ENCODE measurements at regions not wholly inside any gene's neighbourhood (a gene's known extent, or its start where the extent isn't known, plus 50 kb on each side); places are given as distances from the start of the nearest gene placed in this dataset.

DNA sequence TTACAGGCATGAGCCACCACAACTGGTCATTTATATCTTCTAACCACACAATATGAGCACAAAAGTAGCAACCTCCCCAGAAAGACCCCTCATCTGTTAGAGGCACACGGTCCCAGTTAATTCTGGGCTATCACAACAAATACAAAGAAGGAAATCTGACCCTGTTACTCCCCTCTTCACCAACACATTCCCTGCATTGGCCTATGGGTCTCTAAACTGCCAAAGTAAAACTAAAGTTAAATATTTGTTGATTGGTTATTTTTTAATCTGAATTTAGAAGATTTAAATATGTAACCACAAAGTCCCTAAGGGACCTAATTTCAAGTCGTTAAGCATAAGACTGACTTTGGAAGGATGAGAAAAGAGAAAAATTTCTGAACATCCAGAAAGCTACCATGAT lies 496.7 kb upstream of the NMUR2 start:
- no peak for DNase-seq

DNA sequence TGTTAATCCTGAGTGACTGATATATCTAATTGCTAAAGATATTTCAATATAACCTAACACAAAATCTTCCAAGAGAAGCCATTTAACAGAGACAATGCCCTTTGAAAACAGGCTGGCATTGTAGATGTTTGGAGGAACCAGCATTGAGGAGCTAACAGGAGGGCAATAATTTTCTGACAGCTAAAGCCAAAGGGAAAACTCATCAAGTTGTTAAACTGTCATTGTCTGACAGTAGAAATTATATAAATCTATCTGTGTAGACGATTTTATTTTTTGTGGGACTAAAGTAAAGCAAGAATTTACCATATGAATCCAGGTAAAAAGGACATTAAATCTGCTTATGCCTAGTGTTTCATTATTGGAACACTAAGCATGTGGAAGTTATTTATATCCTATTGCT lies 500.2 kb upstream of the NMUR2 start:
- no peak for DNase-seq

DNA sequence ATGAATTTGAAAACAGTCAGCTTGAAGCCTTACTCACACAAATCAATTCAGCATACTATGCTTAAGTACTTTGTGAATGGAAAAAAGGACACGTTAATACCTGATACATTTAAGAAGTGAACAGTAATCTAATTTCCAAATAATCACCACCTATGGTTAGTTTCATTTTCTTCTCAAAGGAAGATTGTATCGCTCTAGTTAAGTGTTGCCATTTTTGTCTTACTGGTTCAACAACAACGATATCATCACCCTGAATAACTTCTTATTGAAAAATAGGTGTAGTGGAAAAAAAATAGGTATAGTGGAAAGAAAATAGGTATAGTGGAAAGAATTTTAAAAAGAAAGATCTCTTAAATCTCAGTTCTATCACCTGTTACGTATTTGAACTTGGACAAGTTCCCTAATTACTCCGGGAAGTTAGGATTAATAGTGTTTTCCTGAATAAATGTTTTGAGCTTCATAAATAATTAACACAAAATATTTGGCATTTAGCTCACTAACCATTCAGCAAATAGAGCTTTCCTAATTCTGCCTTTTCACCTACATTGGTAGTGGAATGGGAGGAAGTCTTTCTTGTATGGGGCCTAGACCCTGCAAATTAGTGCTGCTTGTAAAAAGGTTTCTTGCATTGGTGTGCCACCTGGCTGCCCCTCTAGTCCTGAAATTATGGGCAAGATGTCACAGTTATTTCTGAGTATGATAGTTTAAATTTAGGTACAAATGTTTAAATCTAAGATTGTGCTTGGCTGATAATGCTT lies 502.6 kb upstream of the NMUR2 start:
- no peak for DNase-seq

DNA sequence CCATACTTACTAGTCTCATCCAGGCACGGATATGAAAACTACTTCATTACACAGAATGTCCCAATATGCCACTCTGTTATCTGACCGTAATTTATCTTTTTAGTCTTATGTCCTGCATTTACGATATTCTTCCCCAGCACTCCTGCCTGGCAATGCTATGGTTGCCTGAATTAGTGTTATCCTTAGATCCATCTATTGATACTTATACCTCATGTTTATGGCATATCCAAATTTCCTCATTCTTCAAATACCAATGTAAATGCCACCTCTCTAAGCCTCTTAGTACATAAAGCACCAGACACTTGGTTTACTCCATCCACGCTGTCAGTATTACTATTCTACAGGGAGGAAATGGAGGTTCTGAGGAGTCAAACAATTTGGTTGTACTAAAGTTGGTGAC lies 507.8 kb upstream of the NMUR2 start:
- no peak for DNase-seq

DNA sequence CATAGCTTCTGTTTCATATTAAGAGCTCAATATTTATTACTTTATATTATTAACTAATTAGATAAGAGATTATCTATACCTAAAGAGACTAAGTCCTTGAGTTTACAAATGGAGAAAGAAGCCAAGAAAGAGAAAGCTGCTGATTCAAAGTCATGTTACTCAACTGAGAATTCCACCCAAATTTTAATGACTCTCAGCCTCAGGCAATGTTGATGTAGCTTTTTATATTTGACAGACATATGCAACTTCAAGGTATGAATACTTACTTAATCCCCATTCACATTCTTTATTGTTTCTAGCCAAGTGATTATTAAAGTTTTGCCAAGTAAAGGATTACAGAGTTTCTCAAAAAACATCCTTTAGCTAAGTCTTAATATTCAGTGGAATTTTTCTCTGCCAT lies 527.5 kb upstream of the NMUR2 start:
- DNase-seq, result no peak

DNA sequence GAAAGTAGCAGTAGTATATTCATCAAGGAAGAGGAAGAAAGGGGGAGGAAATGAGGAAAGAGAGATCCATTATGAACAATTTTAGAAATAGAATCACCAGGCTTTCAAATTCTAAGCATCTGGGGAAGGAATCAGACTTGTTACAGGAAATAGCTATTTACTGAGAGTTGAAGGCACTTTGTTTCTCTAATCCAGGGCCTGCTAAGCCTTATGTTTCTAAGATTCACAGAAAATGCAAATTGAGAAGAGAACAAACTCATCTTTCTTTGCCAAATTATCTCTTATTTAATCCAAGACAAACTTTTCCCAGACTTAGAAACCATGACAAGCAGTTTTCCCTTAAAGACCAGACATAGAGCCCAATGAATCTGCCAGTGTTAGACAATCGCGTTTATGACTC lies 528.0 kb upstream of the NMUR2 start:
- no peak for DNase-seq

DNA sequence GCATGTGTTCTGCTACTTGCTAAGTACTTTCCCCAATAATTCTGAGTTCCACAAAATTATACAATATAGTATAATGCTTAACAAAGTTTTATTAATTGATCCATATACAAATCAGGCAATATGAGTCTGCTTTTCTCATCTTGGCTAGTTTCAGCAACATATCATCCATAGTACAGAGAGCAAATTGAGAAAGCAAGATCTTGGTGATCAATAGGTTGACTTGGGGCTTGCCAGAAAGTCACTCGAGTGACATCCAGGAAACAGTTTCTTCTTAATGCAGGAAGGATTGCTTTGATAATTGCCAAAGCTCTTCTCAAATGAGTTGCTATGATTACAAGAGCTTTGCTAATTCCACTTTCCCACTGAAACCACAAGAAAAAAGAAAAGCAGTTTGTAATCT lies 533.6 kb upstream of the NMUR2 start:
- DNase-seq, result no peak

DNA sequence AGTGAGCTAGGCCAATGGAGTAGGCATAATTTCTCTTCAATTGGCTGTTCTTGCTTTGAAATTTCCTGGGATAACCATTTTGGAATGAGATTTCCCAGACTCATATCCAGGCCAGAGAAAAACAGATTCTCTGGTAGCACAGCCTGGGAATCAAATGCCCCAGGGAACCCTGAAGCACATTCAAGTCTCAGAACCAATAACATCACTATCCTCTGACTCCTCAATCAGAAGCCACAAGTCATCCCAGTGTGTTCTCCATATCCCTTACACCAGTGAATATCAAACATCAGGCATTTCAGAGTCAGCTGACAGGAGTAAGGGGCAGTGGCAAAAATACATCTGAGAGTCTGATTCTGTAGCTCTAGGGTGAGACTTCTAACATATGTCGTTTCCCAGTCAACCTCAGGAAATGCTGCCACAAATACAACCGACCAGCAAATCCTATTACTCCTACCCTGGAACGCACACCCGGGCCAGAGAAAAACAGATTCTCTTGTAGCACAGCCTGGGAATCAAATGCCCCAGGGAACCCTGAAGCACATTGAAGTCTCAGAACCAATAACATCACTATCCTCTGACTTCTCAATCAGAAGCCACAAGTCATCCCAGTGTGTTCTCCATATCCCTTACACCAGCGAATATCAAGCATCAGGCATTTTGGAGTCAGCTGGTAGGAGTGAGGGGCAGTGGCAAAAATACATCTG lies 537.7 kb upstream of the NMUR2 start:
- DNase-seq, result no peak

DNA sequence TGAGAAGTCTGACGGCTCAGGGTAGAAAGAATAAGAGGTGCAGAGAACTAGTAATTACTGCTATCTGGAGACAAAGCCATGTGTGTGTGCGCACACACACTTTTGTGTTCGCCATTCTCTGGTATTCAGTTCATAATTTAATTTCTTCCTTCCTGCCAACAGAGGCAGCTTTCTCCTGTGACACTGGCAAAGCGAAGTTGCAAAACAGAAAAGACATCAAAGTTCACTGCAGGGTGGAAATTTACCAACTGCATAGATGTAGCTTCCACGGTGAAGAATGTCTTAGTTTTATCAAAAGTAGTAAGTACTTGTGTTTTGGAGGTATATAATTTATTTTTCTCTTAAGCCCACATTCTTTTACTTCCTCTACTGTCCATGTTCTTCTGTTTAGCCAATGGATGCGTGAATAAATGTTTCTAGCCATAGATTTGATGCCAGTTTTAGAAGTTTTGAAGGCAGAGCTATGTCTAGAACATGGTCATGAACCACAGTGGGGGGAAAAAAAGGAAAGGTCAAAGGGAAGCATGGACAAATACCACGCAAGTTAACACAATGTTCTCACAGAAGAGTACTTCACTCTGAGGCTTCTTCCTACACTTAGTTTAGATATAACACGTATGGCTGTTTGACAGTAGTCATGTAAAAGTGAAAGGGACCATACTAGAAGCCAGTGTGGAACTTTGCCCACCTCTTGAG lies 536.5 kb upstream of the GRIA1 start:
- DNase-seq, result no peak

DNA sequence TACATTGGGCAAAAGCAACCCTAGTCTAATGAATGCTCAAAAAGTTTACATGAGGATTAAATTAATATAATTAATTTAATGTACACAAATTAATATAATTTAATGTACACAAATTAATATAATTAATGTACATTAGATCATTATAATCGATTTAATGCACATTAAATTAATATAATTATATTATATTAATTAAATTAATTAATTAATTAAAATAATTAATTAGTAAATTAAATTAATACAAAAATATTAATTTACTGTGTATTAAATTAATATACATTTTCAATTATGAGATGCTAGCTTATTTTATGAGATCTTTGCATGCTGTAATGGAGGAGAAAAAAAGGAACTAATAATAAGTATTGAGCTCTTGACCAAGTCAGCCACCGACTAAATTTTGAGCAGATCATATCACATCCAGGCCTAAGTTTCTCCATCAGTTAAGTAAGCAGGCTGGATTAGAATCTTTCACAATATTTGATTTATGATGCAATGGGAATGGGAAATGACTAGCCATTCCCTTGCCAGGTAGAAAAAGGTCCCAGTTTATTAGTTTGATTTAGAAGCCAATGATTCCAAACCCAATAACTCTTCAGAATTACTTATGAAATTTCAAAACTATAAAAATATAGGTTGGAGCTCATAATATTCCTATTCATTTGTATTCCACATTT lies 533.4 kb upstream of the GRIA1 start:
- no peak for DNase-seq

DNA sequence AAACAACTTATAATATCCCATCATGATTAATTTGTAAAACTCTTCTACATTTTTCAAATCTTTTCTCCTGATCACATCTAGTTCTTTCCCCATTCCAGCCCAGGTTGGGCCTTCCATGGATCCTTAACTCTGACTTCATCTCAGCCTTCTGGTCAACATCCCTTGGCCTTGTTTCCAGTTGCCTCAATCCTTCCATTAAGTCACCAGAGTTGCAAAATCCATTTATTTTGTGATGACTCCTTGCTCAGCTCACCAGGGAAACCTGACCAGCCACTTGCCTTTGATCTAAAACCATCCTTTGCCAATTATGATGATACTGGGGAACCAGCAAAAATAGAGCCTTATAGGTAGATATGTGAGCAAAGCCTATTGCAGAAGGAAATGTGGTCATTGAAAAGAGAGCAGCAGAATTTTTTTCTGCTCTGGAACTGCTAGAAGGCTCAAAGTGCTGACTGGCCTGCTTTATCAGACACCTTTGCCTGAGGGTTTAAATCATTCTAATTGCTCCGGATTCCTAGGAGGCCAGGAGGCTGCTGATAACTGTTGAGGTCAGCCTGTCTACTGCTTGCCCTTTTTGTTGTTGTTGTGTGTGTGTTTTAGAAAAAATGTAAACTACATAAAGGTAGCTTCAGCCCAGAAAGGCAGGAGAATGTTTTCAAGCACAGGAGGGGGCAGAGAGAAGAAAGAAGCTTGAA lies 512.2 kb upstream of the GRIA1 start:
- no peak for DNase-seq

DNA sequence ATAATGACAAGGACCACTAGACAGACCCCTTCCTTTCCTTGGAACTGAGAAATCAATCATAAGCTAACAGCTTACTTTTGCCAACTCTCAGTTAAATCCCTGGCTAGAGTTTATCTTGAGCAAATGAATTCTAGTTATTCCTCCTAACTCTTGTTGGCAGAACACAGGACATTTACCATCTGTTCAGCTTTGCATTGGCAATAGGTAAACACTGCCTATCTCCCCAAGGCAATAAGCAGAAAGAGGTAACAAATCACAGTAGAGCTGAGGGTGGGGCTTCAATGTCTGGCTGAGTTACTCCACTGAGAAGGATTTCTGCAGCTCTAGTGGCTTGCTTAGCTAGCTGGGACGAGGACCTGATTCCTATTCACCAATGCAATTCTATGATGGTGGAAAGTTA lies 503.3 kb upstream of the GRIA1 start:
- DNase-seq, result no peak

DNA sequence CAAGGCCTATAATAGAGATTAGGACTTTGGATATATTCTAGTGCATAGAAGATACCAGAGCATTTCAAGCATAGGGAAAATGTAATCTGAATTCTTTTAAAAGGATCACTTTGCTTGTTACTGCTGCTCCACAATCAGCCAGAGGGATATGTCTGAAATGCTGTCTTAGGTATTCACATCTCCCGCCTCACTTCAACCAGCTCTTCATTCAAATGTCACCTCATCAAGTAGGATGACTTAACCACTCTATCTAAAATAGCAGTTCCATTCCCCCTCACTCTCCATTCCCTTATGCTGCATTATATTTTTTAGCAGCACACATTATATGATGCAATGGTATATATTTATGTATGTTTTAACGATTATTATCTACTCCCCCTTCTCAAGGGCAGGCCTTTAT lies 500.3 kb upstream of the GRIA1 start:
- no peak for DNase-seq

DNA sequence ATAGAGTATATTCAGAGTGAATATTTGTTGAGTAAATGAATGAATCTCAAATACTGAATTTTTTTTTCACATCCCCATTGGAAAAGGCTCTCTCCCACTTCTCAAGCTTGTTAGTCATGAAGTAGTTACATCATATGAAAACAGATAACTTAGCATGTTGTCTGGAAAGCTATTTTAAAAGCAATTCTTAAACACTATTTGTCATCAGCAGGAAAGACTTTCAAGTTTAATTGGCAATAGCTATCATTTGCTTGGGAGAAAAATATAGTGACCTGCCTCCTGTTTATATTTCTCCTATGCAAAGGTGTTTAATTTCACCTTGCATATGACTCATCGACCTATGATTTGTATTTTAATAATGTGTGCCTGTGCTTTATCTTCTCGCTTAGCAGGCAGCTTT lies 499.8 kb upstream of the GRIA1 start:
- DNase-seq, result no peak

DNA sequence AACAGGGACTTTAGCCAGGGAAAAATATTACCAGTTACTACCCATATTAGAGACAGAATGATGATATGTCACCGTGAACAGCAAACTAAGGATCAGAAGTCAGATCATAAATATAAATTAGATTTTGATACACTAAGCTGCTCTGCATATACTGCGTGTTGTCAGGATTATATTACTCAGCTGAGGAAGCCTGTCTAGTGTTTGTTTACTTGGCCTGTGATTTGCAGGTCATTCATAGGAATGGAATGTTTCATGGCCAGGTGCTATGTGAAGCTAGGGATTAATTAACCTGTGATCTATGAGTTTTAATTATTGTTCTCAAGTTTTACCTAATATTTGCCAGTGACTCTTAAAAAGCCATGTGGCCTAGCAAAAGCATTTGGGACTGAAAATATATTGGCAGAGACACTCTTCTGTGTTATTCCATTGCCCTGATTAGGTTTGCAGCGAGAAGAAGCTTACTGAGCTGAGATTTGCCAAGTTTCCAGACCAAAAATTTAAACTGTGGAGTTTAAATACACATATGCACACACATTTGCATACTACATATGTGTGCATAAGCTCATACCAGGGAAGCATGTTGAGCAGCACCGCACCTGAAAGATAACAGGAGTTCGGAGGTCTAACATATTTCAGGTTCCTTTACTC lies 496.3 kb upstream of the GRIA1 start:
- DNase-seq, result no peak

DNA sequence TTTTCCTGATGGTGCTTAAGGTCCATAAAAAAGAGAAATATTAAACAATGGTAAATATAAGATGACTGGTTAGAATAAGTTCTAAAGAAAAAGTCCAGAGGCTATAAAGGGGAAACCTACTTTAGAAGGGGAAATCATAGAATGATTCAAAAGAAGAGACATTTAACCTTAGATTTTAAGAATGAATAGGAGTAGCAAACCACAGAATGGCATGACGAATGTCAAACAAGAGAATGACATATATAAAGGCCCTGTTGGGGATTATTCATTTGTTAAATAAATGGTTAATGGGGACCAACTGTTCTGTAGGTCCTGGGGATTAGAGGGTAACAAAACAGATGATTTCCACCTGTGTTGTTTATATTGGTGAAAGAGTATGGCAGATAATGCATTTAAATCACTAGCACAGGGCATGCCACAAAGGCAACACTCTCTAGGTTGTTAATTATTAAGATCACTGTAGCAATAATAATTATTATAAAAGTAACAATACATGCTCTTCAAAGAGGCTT lies 495.2 kb upstream of the GRIA1 start:
- no peak for DNase-seq

DNA sequence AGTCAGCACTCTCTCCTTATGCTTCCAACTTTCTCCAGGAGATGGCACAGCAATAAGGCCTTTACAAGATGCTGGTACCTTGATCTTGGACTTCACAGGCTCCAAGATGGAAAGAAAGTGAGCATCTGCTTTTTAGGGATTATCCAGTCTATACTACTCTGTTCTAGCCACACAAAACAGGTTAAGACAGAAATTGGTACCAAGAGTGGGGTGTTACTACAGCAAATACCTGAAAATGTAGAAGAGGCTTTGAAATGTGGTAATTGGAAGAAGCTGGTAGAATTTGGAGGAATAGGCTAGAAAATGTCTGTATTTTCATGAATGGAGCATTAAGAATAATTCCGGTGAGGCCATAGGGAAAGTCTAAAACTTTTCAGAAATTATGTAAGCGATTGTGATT lies 484.8 kb upstream of the GRIA1 start:
- no peak for DNase-seq

DNA sequence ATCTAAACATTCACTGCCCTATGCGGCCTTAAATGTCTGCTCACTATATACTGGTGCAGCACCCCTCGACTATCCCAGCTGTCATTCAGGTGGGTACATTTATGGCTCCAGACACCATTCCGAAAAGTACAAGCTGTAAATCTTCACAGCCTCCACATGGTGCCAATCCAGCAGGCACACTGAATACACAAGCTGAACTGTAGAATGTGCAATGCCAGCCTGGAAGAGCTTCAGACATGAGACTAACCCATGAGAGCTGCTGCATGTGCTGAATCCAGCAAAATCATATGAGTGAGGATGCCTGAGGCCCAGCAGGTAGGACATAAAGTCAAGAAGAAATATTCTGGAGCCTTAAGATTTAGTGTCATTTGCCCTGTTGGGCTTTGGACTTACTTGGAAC lies 483.8 kb upstream of the GRIA1 start:
- no peak for DNase-seq

DNA sequence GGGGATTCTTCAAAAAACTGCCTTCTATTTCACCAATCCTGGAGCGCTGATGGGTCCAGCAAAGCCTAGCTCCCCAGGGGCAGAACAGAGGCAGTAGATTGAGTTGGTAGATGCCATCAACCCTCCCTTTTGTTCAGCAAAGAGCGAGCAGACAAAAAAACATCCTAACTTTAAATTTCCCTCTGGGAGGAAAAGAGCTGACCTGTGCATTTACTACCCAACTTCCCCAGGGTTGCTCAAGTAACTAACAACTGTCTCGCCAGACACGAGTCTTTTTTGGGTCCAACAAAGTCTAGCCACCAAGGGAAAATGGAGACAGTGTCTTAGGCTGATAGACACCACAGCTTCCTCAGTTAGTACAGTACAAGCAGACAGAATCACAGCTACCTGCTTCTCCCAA lies 476.3 kb upstream of the GRIA1 start:
- DNase-seq, result no peak

DNA sequence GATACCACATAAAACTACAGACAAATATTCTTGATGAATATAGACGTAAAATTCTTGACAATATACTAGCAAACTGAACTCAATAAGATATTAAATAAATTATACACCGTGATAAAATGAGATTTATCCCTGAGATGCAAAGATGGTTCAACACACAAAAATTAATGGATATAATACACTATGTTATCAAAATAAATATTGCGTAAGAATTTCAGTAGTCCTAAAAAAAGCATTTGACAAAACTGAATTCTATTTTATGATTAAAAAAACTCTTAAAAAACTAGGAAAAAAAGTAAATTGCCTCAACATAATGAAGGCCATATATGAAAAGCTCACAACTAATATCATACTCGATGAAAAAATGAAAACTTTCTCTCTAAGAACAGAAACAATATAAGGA lies 472.3 kb upstream of the GRIA1 start:
- DNase-seq, result no peak

DNA sequence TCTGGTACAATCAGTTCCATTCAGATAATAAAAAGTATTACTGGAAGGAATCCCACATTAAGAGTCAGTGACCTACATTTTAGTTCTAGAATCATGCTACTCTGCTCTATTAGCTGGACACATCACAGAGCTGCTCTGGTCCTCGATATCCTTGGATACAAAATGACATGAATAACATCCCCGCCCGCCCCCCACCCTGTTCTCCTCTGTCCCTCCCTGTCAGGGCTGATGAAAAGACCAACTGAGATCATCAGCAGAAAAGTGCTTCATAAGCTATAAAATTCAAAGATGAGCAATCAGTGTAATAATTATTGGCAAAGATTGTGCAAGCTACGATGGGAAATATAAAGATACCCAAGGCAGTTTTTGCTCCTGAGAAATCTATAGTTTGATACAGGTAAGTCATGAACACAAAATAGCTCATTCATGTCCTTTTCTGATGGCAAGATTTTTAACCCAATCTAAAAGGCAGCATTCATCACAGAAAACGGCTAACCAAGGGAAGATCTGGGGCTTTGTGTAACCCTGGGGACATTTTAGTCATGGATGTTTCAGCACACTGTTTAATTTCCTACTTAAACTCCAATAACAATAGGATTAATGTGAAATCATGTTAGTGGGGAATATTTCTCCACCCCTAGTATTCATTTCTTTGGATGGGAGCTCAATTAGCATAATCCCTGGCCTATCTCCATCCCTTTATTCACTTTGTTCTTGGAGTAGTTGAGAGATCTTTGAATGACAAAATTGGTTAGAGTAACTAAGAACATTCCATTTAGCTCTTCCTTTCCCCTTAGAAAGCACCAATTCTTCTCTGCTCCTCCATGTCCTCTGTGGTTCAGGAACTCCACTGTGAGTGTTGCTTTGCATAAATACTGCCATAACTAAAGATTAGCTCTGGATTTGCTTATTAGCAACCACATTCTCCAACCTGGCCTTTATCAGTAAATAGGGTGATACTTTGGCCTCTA lies 459.4 kb upstream of the GRIA1 start:
- no peak for DNase-seq
